K562 (cell line): ENCODE measurements at regions not wholly inside any gene's neighbourhood (a gene's known extent, or its start where the extent isn't known, plus 50 kb on each side); places are given as distances from the start of the nearest gene placed in this dataset.

Experiments used
- ATAC-seq: fragments of 200-7000 bp; cut with Tn5 transposase; 3 replicates; pipeline ENCODE4 v1.9.1; 2020; ENCODE audit warnings: moderate library complexity
- BruUV-seq: library from RNA; stranded (reverse); fragments of 400-500 nt; replicated peaks from 2 replicates; lab custom pipeline; 2021; lab: Mats Ljungman, UMichigan
- CTCF ChIA-PET: fragments of 300-600 bp; formaldehyde crosslinking; extraction: SDS; loops from one replicate; lab custom pipeline; 2021; ENCODE audit warnings: low intra/inter-chr PET ratio; lab: Yijun Ruan, JAX
- POLR2A ChIA-PET: fragments of 300-600, 350-650 bp; sonication (Branson Sonifier 250); formaldehyde crosslinking; extraction: SDS; loops from one replicate; lab custom pipeline; 2021; ENCODE audit warnings: antibody characterized with exemption, inconsistent platforms; lab: Yijun Ruan, JAX
- DNase-seq, 4 experiments: peaks; one replicate each; pipeline versions ENCODE4 v3.0.0 to v3.0.0-alpha.2; 2011 to 2018; ENCODE audit warnings: low spot score in 3 of 4, mixed read lengths in 3 of 4; ENCODE audit errors: extremely low read depth in 1 of 4
- FAIRE-seq: peaks from 2 replicates; lab custom pipeline; 2011; peaks lifted over from hg19 to GRCh38; lab: Jason Lieb, UNC
- H2AFZ ChIP-seq: 2 replicates; pipeline ENCODE4 v1.6.0; 2011; ENCODE audit warnings: low read depth, low read length, control low read depth, inconsistent platforms
- H3K27ac ChIP-seq: fragments of 200-600 bp; 3 replicates; pipeline ENCODE4 v1.8.0; 2011; ENCODE audit warnings: low read depth, mild to moderate bottlenecking, control low read depth, inconsistent platforms, low read length, moderate library complexity, mixed read lengths; ENCODE audit errors: extremely low read depth
- H3K27me3 ChIP-seq, 2 experiments: fragments of 300-600 bp in 1 of 2; 2 replicates in 1 of 2; 3 replicates in 1 of 2; pipeline versions ENCODE4 v1.6.0 to v1.8.0; 2011; ENCODE audit warnings: inconsistent platforms in 2 of 2, low read length in 2 of 2, mild to moderate bottlenecking in 1 of 2, mixed read lengths in 1 of 2, moderate library complexity in 1 of 2; ENCODE audit not compliant: control insufficient read depth in 2 of 2, insufficient read depth in 2 of 2
- H3K36me3 ChIP-seq: fragments of 300-600 bp; 3 replicates; pipeline ENCODE4 v1.8.0; 2011; ENCODE audit warnings: mild to moderate bottlenecking, low read length, inconsistent platforms; ENCODE audit not compliant: control insufficient read depth, insufficient read depth
- H3K4me1 ChIP-seq, 2 experiments: fragments of 200-600 bp in 1 of 2; replicated peaks in 1 of 2; 2 replicates in 1 of 2; 3 replicates in 1 of 2; pipeline versions ENCODE4 v1.5.1 to v1.8.0; 2011; ENCODE audit warnings: inconsistent platforms in 2 of 2, low read length in 2 of 2, mild to moderate bottlenecking in 1 of 2, mixed read lengths in 1 of 2, moderate library complexity in 1 of 2; ENCODE audit not compliant: control insufficient read depth in 2 of 2, insufficient read depth in 2 of 2
- H3K4me2 ChIP-seq: 2 replicates; pipeline ENCODE4 v1.6.1; 2011; ENCODE audit warnings: low read length, control low read depth, inconsistent platforms, mixed read lengths; ENCODE audit not compliant: insufficient read depth
- H3K4me3 ChIP-seq: fragments of 200-600 bp; sonication (generic), shearing (Covaris generic); 2 replicates; pipeline ENCODE4 v1.5.1; 2016; ENCODE audit warnings: control low read depth, inconsistent platforms
- H3K79me2 ChIP-seq: fragments of 200-600 bp; 3 replicates; pipeline ENCODE4 v1.8.0; 2011; ENCODE audit warnings: low read length, inconsistent platforms; ENCODE audit not compliant: control insufficient read depth, insufficient read depth
- H3K9ac ChIP-seq, 2 experiments: 2 replicates each; pipeline versions ENCODE4 v1.6.0 to v1.6.1; 2011; ENCODE audit warnings: low read depth in 2 of 2, low read length in 2 of 2, control low read depth in 1 of 2, inconsistent platforms in 1 of 2, mild to moderate bottlenecking in 1 of 2, mixed read lengths in 1 of 2; ENCODE audit not compliant: insufficient read depth in 1 of 2
- H3K9me1 ChIP-seq: one replicate; pipeline ENCODE4 v1.6.0; 2011; ENCODE audit warnings: inconsistent platforms, mild to moderate bottlenecking, low read length, moderate library complexity; ENCODE audit not compliant: control insufficient read depth, insufficient read depth
- H3K9me3 ChIP-seq: replicated peaks from 2 replicates; pipeline ENCODE4 v1.5.1; 2011; ENCODE audit warnings: low read depth, low read length, inconsistent platforms; ENCODE audit not compliant: control insufficient read depth, insufficient read depth
- H4K20me1 ChIP-seq: replicated peaks from 2 replicates; pipeline ENCODE4 v1.6.1; 2011; ENCODE audit warnings: low read length, inconsistent platforms, mixed read lengths; ENCODE audit not compliant: control insufficient read depth, insufficient read depth
- BRCA1 ChIP-seq, 2 experiments: fragments of 450-650 bp in 1 of 2; sonication (generic) in 1 of 2; formaldehyde crosslinking in 1 of 2; IDR thresholded peaks; 2 replicates each; pipeline versions ENCODE4 v1.5.0 to v1.6.1; 2017 to 2020; ENCODE audit warnings: mild to moderate bottlenecking in 1 of 2, missing genetic modification reagents in 1 of 2
- DDX20 ChIP-seq: fragments of 450-650 bp; IDR thresholded peaks from 2 replicates; pipeline ENCODE4 v1.6.1; 2016; ENCODE audit warnings: missing genetic modification characterization, low read depth, mild to moderate bottlenecking, missing compliant biosample characterization, moderate library complexity
- DLX4 ChIP-seq: fragments of 250-450 bp; sonication (Bioruptor Pico); IDR thresholded peaks from 2 replicates; pipeline ENCODE4 v1.6.1; 2021; ENCODE audit warnings: mild to moderate bottlenecking
- HCFC1 ChIP-seq: IDR thresholded peaks from 2 replicates; pipeline ENCODE4 v1.6.1; 2012; ENCODE audit warnings: low read depth, low read length, improper control_type of control experiment
- NKRF ChIP-seq: fragments of 450-650 bp; IDR thresholded peaks from 2 replicates; pipeline ENCODE4 v1.6.1; 2016; ENCODE audit warnings: borderline replicate concordance
- NR0B1 ChIP-seq: fragments of 450-650 bp; IDR thresholded peaks from one replicate; pipeline ENCODE4 v1.6.1; 2018; ENCODE audit warnings: mild to moderate bottlenecking, moderate library complexity; ENCODE audit not compliant: partially characterized antibody
- SMARCE1 ChIP-seq: fragments of 450-650 bp; IDR thresholded peaks from 2 replicates; pipeline ENCODE4 v1.7.1; 2016; ENCODE audit warnings: mild to moderate bottlenecking
- STAT5A ChIP-seq: IDR thresholded peaks from 2 replicates; pipeline ENCODE4 v1.6.1; 2012; ENCODE audit warnings: low read length, inconsistent platforms, borderline replicate concordance
- ZNF57 ChIP-seq: fragments of 450-650 bp; formaldehyde crosslinking; IDR thresholded peaks from 2 replicates; pipeline ENCODE4 v1.4.0; 2020; ENCODE audit warnings: mild to moderate bottlenecking, moderate library complexity
- ZNF764 ChIP-seq: fragments of 250-450 bp; sonication (Bioruptor Pico); IDR thresholded peaks from 2 replicates; pipeline ENCODE4 v1.4.0; 2020; ENCODE audit warnings: low read depth, mild to moderate bottlenecking, moderate library complexity
- WGBS: fragments of 100-300 bp; shearing (Covaris generic); methylation state at CpG from one replicate; pipeline ENCODE4 v1.1.6; 2016; ENCODE audit warnings: low coverage, mixed read lengths; ENCODE audit not compliant: insufficient coverage; ENCODE audit errors: missing lambda C conversion rate; 5-methylcytosine and 5-hydroxymethylcytosine counted together
- in situ Hi-C: fragments of 300-500 bp; cut with MboI; formaldehyde crosslinking; loops from 4 replicates; pipeline ENCODE4 v1.15.0; 2018; ENCODE audit warnings: inconsistent platforms, mixed read lengths
- intact Hi-C: fragments of 100-400 bp; cut with micrococcal nuclease; formaldehyde crosslinking; loops from 2 replicates; pipeline ENCODE4 v1.14.2; 2022

GRCh38 chr9:1373445-1373844 is 323.3 kb downstream of the DMRT2 start:
- in situ Hi-C loops, result no loop called here
- 5% methylated on average over 5 of the region's 5 CpGs for WGBS
- no peaks in the 10 kb centered on the region for H3K36me3 ChIP-seq

More at GRCh38 chr9:1373445-1373844, 323.3 kb downstream of the DMRT2 start:
- Histone ChIP-seq H2AFZ (no peak overlapping the region), H3K9me3 (no peaks in the 10 kb centered on the region), H3K9ac (no peak overlapping the region), H3K9me1 (no peaks in the 10 kb centered on the region), H4K20me1 (no peaks in the 10 kb centered on the region), H3K27ac (no peak overlapping the region), H3K27me3 (no peaks in the 10 kb centered on the region), H3K4me2 (no peak overlapping the region), H3K4me1 (no peaks in the 10 kb centered on the region), H3K79me2 (no peaks in the 10 kb centered on the region), H3K4me3 (no peak overlapping the region)
- no peak for ATAC-seq
- FAIRE-seq, result no peak
- CTCF ChIA-PET, result no interaction called here
- no TSS peak for BruUV-seq
- TF ChIP-seq STAT5A (no peak), DDX20 (no peak), ZNF57 (CRISPR knock-in tag) (no peak), BRCA1 (IDR thresholded peaks at IDR 0.05) (no peak), BRCA1 (CRISPR knock-in tag; IDR thresholded peaks at IDR 0.05) (no peak), NR0B1 (no peak), SMARCE1 (no peak), DLX4 (CRISPR knock-in tag) (no peak), NKRF (no peak), ZNF764 (CRISPR knock-in tag) (no peak), HCFC1 (no peak)
- DNase-seq, result no peak
- intact Hi-C loops, result no loop called here
- POLR2A ChIA-PET, result no interaction called here
